Keratinocyte (primary cell): ENCODE measurements at regions not wholly inside any gene's neighbourhood (a gene's known extent, or its start where the extent isn't known, plus 50 kb on each side); places are given as distances from the start of the nearest gene placed in this dataset.

ENCODE experiments used
- EZH2 ChIP-seq: IDR thresholded peaks from one replicate; pipeline ENCODE4 v1.6.1; 2012; ENCODE audit warnings: inconsistent platforms, mild to moderate bottlenecking, low read length, moderate library complexity
- TF ChIP-seq, protein P1 (sequence below), 3 experiments: IDR thresholded peaks in 1 of 3; conservative IDR thresholded peaks in 1 of 3; optimal IDR thresholded peaks in 1 of 3; 2 replicates in 2 of 3; 3 replicates in 1 of 3; pipeline versions ENCODE3 to v1.5.1; 2011; ENCODE audit warnings: low read length in 3 of 3, mild to moderate bottlenecking in 3 of 3, moderate library complexity in 2 of 3, control low read depth in 1 of 3, inconsistent platforms in 1 of 3; ENCODE audit not compliant: insufficient read depth in 2 of 3; ENCODE audit errors: extremely low read depth in 1 of 3

GRCh38 chr2:193749485-193749884, 1554.8 kb upstream of the TMEFF2 start:
- TF ChIP-seq, protein P1, sequence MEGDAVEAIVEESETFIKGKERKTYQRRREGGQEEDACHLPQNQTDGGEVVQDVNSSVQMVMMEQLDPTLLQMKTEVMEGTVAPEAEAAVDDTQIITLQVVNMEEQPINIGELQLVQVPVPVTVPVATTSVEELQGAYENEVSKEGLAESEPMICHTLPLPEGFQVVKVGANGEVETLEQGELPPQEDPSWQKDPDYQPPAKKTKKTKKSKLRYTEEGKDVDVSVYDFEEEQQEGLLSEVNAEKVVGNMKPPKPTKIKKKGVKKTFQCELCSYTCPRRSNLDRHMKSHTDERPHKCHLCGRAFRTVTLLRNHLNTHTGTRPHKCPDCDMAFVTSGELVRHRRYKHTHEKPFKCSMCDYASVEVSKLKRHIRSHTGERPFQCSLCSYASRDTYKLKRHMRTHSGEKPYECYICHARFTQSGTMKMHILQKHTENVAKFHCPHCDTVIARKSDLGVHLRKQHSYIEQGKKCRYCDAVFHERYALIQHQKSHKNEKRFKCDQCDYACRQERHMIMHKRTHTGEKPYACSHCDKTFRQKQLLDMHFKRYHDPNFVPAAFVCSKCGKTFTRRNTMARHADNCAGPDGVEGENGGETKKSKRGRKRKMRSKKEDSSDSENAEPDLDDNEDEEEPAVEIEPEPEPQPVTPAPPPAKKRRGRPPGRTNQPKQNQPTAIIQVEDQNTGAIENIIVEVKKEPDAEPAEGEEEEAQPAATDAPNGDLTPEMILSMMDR (optimal IDR thresholded peaks at IDR 0.05 in 1 of 3, IDR thresholded peaks at IDR 0.05 in 1 of 3, conservative IDR thresholded peaks at IDR 0.05 in 1 of 3; ENCODE audit: extremely low read depth in 1 of 3, insufficient read depth in 2 of 3, low read length in 3 of 3), result no peak
- no peak for TF ChIP-seq EZH2
